Mucosa of descending colon (tissue), 3 donors: ENCODE measurements at regions not wholly inside any gene's neighbourhood (a gene's known extent, or its start where the extent isn't known, plus 50 kb on each side); places are given as distances from the start of the nearest gene placed in this dataset.

Source experiments
- ATAC-seq: fragments of 200-7000 bp; cut with Tn5 transposase; one replicate; pipeline ENCODE4 v1.9.1; 2020; ENCODE audit warnings: mild to moderate bottlenecking, moderate library complexity
- DNase-seq, 3 donors: peaks; one replicate each; pipeline ENCODE4 v3.0.0-alpha.2; 2020
- H3K36me3 ChIP-seq: fragments of 200-600 bp; one replicate; pipeline ENCODE4 v1.8.0; 2021; ENCODE audit warnings: low read depth, mild to moderate bottlenecking
- H3K4me1 ChIP-seq: fragments of 200-600 bp; one replicate; pipeline ENCODE4 v1.8.0; 2021; ENCODE audit warnings: low read depth, mild to moderate bottlenecking
- H3K4me3 ChIP-seq: fragments of 200-600 bp; one replicate; pipeline ENCODE4 v1.8.0; 2021; ENCODE audit warnings: mild to moderate bottlenecking
- H3K9me3 ChIP-seq: fragments of 200-600 bp; one replicate; pipeline ENCODE4 v1.8.0; 2021; ENCODE audit warnings: mild to moderate bottlenecking
- intact Hi-C, 2 donors: fragments of 100-400 bp; cut with DNase I in 1 of 2; cut with micrococcal nuclease in 1 of 2; formaldehyde crosslinking; loops; one replicate each; pipeline versions ENCODE4 v1.11.0 to v1.11.1; 2022; cut with DNase I, micrococcal nuclease
- TF ChIP-seq, protein P1 (sequence below): fragments of 200-600 bp; IDR thresholded peaks from one replicate; pipeline ENCODE4 v1.8.0; 2022; ENCODE audit warnings: antibody characterized with exemption, mild to moderate bottlenecking
- donor health status: DM: no; HTN: no; CAD: no; lungs with moderate emphysema.
- donor health status: DM: no; HTN: no; CAD: no.
- donor health status: DM: no; HTN: yes; CAD: no.

- H3K9me3 ChIP-seq: no peaks in the 10 kb centered on the region
- H3K36me3 ChIP-seq: no peaks in the 10 kb centered on the region
- intact Hi-C loops: no loop called here
- no peak for DNase-seq
- H3K4me3 ChIP-seq: no peak overlapping the region
- peaks cover 11% of the 10 kb centered on the region for H3K4me1 ChIP-seq
- TF ChIP-seq, protein P1, sequence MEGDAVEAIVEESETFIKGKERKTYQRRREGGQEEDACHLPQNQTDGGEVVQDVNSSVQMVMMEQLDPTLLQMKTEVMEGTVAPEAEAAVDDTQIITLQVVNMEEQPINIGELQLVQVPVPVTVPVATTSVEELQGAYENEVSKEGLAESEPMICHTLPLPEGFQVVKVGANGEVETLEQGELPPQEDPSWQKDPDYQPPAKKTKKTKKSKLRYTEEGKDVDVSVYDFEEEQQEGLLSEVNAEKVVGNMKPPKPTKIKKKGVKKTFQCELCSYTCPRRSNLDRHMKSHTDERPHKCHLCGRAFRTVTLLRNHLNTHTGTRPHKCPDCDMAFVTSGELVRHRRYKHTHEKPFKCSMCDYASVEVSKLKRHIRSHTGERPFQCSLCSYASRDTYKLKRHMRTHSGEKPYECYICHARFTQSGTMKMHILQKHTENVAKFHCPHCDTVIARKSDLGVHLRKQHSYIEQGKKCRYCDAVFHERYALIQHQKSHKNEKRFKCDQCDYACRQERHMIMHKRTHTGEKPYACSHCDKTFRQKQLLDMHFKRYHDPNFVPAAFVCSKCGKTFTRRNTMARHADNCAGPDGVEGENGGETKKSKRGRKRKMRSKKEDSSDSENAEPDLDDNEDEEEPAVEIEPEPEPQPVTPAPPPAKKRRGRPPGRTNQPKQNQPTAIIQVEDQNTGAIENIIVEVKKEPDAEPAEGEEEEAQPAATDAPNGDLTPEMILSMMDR: no peak
- ATAC-seq: no peak
Observed at GRCh38 chr1:87598429-87598828, 269.7 kb downstream of the LMO4 start.

- intact Hi-C loops: no loop called here
- no peak overlapping the region for H3K4me3 ChIP-seq
- no peak for DNase-seq
- no peaks in the 10 kb centered on the region for H3K36me3 ChIP-seq
- no peak for ATAC-seq
- TF ChIP-seq, protein P1: no peak
- H3K9me3 ChIP-seq: no peaks in the 10 kb centered on the region
- H3K4me1 ChIP-seq: peaks cover 7% of the 10 kb centered on the region
Observed at GRCh38 chr1:87599569-87599968, 270.9 kb downstream of the LMO4 start.

DNA sequence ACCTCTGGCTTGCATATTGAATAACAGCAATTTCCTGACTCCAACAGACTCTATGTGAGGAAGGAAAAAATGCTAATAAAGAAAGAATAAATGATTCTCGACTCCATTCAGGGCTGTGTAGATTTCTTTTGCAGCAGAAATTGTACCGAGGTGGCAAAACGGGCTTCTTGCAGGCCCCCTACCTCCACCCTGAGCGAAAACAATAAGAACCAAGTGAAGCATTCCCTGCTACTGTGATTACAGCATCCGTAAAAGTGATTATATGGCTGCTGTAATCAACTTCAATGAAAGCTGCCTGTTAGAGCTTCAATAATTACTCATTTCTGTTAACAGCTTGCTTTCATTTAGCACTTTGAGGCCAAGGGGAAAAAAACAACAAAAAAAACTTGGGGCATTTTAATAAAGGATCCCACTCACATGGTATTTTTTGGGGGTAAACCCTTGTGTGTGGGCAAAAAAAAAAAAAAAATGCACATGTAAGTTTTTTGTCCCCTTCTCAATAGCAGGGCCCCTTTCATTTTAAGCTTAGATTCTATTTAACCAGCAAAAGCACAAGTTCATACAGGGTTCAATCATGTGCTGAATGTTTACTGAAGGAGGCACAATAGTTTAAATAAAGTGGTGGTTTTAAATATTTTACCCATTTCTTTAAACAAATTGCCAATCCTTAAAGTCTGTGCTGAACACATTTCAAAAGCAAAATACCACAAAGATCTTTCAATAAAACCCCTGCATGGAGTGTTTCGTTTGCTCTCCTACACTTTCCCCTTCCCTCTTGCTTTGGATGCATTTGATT, 271.6 kb downstream of the LMO4 start:
- H3K36me3 ChIP-seq: no peaks in the 10 kb centered on the region
- TF ChIP-seq, protein P1: no peak
- H3K9me3 ChIP-seq: no peaks in the 10 kb centered on the region
- H3K4me3 ChIP-seq: no peak overlapping the region
- ATAC-seq: no peak
- intact Hi-C loops: no loop called here
- DNase-seq: no peak
- peaks cover 2% of the 10 kb centered on the region for H3K4me1 ChIP-seq

- no peak for DNase-seq
Observed at GRCh38 chr1:87600854-87601253, 272.2 kb downstream of the LMO4 start.

GRCh38 chr1:87603626-87604025, 274.9 kb downstream of the LMO4 start:
- no peak for DNase-seq
- TF ChIP-seq, protein P1: no peak
- Histone ChIP-seq H3K4me3 (no peak overlapping the region), H3K4me1 (no peaks in the 10 kb centered on the region), H3K36me3 (no peaks in the 10 kb centered on the region), H3K9me3 (peaks cover 3% of the 10 kb centered on the region)
- no peak for ATAC-seq
- intact Hi-C loops: no loop called here

More at GRCh38 chr1:87600854-87601253, 272.2 kb downstream of the LMO4 start:
- TF ChIP-seq, protein P1: no peak
- Histone ChIP-seq H3K4me3 (no peak overlapping the region), H3K4me1 (no peaks in the 10 kb centered on the region), H3K36me3 (no peaks in the 10 kb centered on the region), H3K9me3 (peaks cover 3% of the 10 kb centered on the region)
- intact Hi-C loops: no loop called here
- no peak for ATAC-seq
